Transverse colon (tissue), 3 donors: ENCODE measurements at regions not wholly inside any gene's neighbourhood (a gene's known extent, or its start where the extent isn't known, plus 50 kb on each side); places are given as distances from the start of the nearest gene placed in this dataset.

ENCODE experiments used
- POLR2A ChIP-seq: fragments of 450-650 bp; IDR thresholded peaks from one replicate; pipeline ENCODE4 v1.6.1; 2016; ENCODE audit warnings: antibody characterized with exemption, mild to moderate bottlenecking, moderate library complexity
- TF ChIP-seq, protein P1 (sequence below), 5 experiments: fragments of 200-600 bp in 3 of 5; fragments of 450-650 bp in 2 of 5; sonication (generic) in 3 of 5; IDR thresholded peaks; 1 replicate in 2 of 5; 2 replicates in 3 of 5; pipeline ENCODE4 v1.5.1; 2016 to 2017; ENCODE audit warnings: antibody characterized with exemption in 5 of 5, inconsistent platforms in 3 of 5, mild to moderate bottlenecking in 2 of 5, moderate library complexity in 1 of 5

DNA sequence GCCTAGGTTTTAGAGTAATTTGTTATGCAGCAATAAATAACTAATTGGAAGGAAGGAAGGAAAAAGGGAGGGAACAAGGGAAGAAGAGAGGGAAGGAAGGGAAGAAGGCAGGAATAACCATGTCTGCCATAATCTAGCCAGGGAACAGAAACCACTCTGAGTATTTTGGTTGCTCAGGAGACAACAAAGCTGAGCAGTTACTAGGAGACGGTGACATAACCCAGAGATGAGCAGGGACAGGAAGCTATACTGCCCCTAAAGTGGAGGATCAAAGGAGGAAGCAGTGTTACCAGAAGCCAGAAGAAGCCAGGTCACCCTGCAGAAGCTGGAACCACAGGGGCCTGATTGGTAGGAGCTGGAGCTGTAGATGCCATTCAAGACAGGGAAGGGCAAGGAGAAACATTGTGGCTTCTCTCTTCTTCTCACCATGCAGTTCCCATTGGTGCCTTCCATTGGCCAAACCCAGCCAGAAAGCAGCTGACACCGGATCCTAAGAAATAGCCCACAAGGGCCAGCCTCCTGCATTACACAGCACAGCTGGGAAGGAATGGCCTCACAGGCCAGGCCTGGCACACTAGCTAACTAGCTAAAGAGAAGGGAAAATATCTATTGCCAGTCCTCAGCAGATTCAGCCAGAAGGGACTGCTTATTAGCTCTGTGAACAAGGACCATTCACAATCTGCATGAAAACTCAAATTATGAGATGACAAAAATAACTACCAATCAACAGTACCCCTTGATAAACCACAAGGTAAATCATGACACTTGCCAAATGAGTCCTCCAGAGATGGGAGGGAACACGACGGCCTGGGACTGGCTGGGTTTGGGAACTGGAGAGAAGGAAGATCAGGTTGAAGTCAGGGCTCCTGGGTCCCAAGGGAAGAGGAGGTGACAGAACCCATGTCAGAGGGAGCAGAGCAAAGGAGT, 184.5 kb upstream of the NFE2L3 start:
- no peak for TF ChIP-seq POLR2A
- TF ChIP-seq, protein P1, sequence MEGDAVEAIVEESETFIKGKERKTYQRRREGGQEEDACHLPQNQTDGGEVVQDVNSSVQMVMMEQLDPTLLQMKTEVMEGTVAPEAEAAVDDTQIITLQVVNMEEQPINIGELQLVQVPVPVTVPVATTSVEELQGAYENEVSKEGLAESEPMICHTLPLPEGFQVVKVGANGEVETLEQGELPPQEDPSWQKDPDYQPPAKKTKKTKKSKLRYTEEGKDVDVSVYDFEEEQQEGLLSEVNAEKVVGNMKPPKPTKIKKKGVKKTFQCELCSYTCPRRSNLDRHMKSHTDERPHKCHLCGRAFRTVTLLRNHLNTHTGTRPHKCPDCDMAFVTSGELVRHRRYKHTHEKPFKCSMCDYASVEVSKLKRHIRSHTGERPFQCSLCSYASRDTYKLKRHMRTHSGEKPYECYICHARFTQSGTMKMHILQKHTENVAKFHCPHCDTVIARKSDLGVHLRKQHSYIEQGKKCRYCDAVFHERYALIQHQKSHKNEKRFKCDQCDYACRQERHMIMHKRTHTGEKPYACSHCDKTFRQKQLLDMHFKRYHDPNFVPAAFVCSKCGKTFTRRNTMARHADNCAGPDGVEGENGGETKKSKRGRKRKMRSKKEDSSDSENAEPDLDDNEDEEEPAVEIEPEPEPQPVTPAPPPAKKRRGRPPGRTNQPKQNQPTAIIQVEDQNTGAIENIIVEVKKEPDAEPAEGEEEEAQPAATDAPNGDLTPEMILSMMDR (IDR thresholded peaks at IDR 0.05) = no peak
